Pulmonary artery endothelial cell (primary cell): ENCODE measurements at regions not wholly inside any gene's neighbourhood (a gene's known extent, or its start where the extent isn't known, plus 50 kb on each side); places are given as distances from the start of the nearest gene placed in this dataset.
"Not testable (repeated sequence)": the region's sequence is repeated elsewhere in the genome, so short reads cannot be mapped to it uniquely, and the experiment has no call there.

Experiments
- DNase-seq: peaks from one replicate; pipeline ENCODE4 v3.0.0-alpha.2; 2011; ENCODE audit warnings: low read depth, low spot score

DNA sequence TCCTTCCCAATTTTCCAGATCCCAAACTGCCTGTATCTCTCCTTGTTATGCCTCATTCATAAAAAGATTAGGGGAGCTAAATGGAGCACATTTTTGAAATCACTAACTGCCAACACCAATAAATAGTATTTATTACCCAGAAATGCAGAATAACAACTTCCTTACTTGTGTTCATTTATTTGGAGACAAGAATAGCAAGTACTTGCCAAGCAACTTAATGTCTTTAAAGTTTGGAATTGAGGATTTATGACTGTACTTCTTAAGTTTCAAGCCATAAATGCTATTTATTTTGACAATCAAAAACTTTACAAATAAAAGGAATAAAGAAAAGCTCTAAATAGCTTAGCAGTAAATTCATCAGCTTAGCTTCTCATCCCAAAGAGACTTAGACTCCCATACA lies 626.1 kb upstream of the NOVA1 start:
- DNase-seq = no peak

DNA sequence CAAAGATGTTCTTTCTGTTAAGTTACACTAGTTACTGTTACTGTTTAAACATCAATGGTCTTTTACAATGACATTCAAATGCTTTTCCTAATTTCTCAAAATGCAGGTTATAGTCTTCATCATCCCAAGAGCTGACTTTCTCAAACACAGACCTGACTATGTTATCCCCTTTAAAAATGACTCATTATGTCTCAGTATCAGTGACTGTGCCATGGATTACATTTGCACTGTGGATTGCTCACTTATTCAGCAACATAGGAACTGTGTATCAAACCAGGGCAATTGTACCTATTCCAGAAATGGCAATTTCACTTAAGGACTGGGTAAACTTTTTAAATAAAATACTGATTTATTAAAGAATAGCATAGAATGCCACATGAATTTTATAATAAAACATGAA lies 630.2 kb upstream of the NOVA1 start:
- no peak for DNase-seq

DNA sequence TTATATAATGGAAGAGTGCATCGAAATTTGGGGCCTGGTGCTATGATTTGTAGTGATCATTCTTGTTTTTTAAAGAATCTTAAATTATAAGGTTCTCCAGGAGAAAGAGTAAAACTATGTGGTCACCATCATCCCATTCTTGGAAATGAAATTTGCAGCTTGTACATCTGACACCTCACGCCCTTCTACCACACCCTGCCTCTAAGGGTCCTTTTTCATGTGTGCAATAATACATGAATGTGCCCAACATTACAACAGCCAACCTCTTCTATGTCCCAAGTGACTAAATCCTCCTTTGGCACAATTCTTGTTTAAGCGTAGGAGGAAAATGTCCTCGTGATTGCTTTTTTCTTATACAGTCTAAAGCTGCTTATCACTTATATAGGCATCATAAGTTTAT lies 636.5 kb upstream of the NOVA1 start:
- no peak for DNase-seq

DNA sequence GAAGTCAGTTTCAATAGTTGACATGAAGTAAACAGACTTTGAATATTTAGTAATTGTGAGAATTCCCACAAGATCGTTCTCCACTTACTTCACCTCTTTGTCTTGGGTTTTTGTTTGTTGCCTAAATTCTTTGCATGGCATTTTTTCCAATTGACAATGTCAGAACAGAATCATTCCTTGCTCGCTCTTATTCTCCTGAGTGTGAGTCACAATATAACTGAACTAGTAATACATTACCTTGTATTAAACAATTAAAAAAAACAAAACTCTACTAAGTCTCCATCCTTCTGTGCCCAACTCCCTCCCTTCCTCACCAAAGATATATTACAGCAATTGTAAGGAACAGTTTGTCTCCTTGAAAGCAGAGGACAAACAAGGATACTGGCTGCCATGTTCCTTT lies 638.8 kb upstream of the NOVA1 start:
- DNase-seq = no peak

DNA sequence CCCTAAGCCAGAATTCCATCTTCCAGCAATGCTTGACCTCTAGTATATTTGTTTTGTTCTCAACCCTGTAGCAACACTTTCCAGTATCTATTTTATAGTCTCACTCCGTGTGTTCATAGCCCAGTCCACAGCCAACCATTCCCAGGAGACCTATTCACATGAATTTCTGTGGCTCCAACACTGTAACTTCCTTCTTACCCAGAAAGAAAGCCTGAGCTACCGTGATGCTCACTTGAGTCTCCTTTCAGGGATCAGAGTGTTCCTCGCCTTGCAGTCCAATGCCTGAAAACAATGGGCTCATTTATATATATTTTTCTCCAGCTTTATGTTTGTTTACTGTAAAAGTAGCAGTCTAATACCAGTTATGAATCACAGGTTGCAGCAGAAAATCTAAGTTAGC lies 645.0 kb upstream of the NOVA1 start:
- no peak for DNase-seq

DNA sequence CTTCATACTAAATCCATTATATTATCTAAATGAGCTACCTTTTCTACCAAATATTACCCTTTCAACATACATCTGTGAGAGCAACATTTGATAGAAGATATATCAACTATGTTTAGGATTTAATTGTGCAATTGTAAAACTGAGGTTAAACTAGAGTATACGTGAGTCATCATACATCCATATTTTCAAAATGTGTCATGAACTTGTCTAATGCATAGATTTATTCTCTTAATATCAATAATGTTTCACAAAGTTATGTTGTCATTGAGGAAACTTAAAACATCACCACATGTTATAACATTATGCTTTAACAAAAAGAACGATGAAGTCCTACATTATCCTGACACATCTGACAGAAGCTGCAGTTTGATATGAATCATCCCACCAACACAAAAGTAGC lies 645.5 kb upstream of the NOVA1 start:
- DNase-seq = no peak

DNA sequence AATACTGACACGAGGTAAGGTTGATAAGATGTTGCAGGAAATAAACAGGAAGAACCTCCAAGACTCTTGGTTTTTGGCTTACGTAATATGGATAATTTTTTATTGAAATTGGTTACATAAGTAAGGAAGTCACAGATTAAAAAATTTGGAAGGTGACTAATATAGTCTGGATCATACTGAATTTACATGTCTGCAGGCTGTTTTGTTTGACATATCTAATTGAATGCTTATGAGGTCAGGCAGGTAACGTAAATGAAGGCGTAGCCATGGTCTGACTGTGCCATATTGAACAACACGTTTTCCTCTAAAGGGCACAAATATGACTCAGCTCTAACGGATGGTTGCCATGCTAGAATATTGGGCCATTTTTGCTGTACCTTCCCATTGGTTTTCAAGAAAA lies 648.1 kb upstream of the NOVA1 start:
- DNase-seq = no peak

DNA sequence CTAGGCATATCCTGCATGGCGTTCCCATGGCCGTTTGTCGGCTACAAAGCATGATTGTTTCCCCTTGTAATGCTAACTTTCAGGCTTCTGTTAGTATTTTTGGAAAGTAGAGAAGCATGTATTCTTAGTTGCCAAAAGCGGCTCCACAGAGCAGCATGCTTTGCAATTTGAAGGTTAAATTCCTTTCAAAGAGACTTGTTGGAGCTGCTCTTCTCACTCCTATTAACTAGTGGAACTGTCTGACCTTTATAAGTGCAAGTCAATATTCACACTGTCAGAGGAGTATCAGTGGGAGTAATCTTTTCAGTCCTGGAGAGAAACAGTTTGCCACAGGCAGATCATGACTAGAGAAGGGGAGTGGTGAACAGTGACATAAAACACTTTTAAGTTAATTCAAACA lies 656.1 kb upstream of the NOVA1 start:
- DNase-seq = no peak

DNA sequence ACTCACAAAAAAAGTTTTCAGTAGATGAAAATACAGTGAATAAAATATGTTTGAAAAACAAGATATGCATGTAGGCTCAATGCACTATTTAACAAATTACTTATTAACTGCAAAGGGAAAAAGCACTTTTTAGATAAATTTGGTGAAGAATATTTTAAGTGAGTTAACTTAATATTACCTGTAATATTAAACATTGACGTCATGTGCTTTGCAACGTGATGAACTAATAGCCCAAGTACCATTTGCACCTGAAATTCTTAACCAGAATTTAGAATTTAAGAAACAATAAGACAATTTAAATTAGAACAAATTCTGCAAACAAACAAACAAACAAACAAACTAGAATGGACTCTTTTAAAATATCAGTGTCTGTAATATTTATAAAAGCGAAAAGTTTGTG lies 659.0 kb upstream of the NOVA1 start:
- no peak for DNase-seq

DNA sequence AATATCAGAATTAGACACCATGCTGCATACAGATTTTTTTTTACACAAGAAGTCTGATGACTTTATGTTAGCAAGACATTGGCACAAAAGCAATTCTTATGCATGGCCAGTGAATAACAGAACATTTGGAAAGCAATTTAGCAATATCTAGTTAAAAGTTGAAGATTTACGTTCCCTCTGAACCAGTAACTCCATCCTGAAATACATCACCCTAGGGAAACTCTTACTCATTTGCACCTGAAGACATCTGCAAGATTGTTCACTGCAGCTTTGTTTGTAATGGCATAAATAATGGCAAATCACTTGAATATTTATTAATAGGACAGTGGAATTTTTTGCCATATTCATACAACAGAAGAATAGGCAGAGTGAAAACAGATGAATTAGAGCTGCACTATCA lies 670.0 kb upstream of the NOVA1 start:
- no peak for DNase-seq

DNA sequence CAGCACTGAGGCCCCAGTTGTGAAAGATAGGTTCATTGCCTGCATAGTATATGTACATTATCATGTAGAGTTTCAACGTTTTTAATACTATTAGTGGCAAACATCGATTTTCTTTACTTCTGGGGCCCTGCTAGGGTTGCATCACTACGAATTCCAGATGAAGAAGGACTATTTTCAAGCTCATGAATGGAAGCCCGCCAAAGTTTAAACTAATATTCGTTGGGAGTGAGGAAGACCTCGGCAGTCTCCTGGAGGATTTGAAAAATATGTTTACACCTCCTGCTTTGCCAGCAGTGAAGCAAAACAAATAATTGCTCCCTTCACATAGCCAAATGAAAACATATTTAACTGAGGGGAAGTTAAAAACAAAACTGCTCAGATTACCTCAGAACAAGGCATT lies 672.9 kb upstream of the NOVA1 start:
- no peak for DNase-seq

DNA sequence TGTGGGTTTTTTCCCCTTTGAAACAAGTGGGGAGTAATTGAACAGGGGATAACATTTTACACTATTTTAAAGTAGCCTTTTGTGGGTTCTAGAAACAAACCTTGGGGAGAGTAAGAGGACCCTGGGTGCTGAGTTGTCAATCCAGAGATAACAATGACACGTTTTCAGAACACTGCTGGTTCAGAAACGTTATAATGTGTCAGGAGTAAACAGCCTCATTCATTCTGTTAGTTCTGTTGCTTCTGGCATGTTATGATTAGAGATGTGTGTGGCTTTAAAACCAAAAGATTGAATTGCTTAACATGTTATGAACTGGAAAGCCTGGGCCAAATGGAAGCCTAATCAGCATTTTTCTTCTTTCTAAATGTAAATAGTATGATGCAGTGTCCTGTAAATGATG lies 680.5 kb upstream of the NOVA1 start:
- no peak for DNase-seq

DNA sequence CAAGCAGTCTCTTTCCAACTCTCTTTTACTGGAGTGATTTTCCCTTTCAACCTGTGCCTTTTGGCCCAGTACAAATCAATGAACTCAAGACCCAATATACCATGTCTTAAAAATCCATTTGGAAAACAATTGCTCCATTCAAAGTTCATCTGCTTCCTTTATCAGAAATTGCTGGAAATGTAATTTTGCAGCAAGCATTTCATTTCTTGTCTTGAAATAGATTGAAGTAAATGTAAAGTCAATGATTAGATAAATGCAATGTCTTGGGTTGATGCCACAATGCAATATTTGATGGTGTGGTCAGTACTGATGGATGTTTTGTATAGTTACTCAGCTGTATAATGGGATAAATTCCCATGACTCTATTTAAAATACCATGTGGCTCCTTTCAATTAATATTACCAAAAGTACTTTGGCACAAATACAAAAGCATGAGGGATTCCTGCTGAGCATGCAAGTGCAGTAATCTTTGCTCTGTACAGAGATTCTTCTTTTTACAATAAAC lies 707.7 kb upstream of the NOVA1 start:
- no peak for DNase-seq

DNA sequence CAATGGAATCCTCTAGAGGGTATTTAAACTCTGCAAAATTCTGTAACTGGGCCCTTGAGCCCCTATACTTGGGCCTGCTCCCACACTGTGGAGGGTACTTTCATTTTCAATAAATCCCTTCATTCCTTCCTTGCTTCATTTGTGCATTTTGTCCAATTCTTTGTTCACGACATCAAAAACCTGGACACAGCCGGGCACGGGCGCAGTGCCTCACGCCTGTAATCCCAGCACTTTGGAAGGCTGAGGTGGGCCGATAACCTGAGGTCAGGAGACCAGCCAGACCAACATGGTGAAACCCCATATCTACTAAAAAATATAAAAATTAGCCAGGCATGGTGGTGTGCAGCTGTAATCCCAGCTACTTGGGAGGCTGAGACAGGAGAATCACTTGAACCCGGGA lies 714.9 kb upstream of the NOVA1 start:
- DNase-seq = not testable (repeated sequence)

DNA sequence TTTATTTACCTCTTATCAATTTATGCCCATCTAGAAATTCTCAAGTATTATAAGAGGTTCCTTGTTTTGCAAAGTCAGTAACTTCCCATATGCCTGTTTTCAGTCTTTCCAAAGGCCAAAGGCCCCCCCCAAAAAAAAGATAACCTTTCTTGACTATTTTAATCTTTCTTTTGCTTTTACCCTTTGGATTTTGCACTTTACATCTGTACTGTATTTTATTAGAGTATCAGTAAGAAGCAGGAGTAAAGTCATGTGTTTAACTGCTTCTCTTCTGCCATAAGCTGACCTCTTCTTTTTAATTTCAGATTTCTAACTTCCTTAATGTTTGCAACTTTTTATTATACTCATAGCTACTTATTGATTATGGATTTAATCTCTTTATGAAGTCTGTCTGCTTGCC lies 716.4 kb upstream of the NOVA1 start:
- no peak for DNase-seq

DNA sequence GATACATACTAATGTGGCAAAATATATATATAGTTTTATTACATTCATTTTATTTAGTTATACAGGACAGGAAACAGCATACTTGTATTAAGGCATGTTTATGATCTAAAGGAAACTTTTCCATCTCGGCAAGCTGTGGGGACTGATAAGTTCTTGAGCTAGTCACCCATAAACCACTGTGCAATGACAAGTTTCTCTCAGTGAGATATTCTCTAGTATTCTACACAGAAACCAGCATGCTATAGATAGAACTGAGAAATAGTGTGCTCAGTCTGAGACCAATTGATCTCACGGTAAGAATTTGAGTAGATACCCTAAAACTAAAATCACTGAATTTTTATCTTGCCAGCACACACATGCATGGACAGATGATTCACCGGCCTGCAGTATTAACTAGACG lies 717.6 kb upstream of the NOVA1 start:
- no peak for DNase-seq

DNA sequence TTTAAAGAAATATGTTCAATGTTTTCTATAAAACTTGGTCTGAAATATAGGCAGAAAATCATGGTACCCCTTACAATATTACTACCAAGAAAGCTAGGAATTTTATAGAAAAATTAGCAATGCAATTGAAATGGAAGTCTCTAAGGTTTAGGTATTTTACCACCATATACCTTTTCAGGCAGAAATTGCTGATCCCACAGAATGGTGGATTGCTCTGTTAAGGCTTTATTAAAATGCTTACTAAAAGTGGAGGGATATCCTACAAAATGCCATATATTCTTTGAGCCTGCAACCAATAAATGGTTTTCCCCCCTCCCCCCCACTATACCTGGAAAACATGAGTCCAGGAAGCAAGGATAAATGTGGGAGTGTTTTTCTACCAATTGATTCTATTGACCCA lies 718.1 kb upstream of the NOVA1 start:
- no peak for DNase-seq

DNA sequence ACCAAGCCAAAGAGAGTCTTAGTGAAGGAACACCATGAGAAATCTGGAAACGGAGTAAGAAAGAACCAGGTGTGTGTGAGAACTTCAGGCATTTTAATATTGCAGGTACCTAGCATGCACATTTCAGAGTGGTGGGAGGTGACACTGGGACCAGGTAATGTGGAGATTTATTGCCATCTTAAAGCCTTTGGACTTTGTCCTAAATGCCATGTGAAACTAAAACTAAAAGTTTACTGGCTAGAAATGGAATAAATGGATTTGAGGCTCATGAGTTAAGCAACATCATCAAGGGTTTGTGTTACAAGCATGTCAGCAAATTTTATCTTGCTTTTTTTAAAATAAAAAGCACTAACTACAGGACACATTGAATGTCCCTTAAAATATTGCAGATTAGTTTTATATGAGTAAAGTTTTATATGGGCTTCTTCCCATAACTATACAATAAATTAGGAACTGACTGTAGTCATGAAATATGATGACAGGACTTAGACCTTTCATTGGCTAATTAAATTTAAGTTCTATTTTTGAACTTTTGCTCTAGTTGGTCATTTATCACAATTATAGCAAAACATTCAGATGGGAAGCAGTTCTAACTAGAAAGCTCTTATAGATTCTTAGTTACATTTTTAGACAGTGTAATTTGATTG lies 721.1 kb upstream of the NOVA1 start:
- no peak for DNase-seq

DNA sequence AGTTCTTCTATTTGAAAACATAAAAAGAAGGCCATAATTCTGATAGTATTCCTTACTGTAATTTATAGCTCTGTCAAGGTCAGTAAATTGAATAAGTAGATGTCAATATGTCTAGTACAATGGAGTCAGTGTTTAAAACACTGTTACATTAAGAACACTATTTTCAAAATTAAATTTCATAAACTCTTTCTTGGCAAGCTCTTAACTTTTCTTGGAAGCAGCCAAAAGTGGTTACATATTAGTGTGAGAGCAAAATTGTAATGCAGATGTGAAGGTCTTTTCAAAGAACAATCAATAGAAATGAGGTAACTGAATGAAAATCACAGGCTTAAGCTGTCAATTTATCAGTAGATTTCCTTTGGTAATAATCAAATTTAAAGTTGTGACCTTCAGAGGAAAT lies 722.4 kb upstream of the NOVA1 start:
- DNase-seq = no peak

DNA sequence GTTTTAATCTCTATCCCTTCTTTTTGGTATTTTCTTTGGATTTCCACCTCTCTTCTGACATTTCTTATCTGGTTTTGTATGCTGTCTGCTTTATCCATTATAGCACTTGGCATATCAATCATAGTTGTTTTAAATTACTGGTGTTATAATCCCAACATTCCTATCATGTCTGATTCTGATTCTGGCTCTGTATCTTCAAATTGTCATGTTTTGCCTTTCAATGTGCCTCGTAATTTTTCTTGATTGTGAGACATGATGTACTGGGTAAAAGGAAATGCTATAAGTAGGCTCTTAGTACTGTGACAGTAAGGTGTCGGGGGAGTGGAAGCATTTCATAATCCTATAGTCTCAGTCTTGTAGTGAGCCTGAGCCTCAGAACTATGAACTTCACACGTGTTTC lies 729.3 kb upstream of the NOVA1 start:
- DNase-seq = no peak

DNA sequence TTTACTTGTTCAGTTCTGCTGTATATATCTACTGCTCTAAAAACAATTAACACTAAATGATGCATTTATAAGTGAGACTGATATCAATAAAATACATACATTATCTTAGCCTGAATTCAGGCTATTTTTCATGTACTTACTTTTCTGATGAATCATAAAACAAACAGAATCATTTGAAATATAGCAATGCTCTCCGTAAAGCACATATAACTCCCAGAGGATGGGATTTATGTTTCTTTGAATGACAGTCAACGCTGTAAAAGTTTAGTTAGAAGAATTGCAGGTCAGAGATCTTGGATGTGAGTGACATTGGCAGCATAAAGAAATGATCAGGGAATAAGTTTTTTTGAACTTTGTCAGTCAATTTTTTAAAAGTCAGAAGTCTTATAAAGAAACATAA lies 740.2 kb upstream of the NOVA1 start:
- no peak for DNase-seq

DNA sequence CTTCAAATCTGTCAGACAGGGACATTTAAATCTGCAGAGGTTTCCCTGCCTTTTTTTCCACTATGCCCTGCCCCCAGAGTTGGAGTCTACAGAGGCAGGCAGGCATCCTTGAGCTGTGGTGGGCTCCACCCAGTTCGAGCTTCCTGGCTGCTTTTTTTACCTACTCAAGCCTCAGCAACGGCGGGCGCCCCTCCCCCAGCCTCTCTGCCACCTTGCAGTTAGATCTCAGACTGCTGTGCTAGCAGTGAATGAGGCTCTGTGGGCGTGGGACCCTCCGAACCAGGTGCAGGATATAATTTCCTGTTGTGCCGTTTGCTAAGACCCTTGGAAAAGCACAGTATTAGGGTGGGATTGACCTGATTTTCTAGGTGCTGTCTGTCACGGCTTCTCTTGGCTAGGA lies 765.2 kb upstream of the NOVA1 start:
- DNase-seq = not testable (repeated sequence)

DNA sequence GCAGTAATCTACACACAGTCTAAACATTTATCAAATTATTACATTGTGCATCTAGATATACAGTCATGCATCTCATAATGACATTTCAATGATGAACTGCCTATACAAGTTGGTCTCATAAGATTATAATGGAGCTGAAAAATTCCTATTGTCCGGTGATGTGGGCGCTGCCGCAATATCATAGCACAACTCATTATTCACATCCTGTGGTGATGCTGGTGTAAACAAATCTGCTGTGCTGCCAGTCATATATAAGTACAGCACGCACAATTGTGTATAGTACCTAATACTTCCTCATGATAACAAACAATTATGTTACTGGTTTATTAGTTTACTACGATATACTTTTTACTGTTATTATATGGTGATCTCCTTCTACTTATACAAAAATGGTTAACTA lies 768.8 kb upstream of the NOVA1 start:
- peak; percentile 8 for DNase-seq

DNA sequence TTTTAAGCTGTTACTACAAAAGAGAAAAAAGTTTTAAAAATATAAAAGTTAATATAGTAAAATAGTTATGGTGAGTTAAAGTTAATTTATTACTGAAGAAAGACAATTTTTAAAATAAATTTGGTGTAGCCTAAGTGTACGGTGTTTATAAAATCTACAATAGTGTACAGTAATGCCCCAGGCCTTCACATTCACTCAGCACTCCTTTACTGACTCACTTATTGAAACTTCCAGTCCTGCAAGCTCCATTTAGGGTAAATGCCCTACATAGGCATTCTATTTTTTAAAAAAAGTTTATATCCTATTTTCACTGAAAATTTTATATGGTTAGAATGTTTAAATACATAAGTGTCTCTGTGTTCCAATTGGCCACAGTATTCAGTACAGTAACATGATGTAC lies 769.5 kb upstream of the NOVA1 start:
- no peak for DNase-seq
